IMR-90 (cell line): ENCODE measurements at regions not wholly inside any gene's neighbourhood (a gene's known extent, or its start where the extent isn't known, plus 50 kb on each side); places are given as distances from the start of the nearest gene placed in this dataset.

Experiments used
- ATAC-seq: fragments of 200-7000 bp; cut with Tn5 transposase; 2 replicates; pipeline ENCODE4 v1.9.1; 2020; ENCODE audit warnings: low read depth, mild to moderate bottlenecking, moderate library complexity
- BruUV-seq: library from RNA; stranded (reverse); fragments of 400-500 nt; replicated peaks from 2 replicates; lab custom pipeline; 2021; lab: Mats Ljungman, UMichigan
- CTCF ChIA-PET: fragments of 300-600 bp; formaldehyde crosslinking; extraction: SDS; loops from one replicate; lab custom pipeline; 2021; ENCODE audit warnings: antibody characterized with exemption; lab: Yijun Ruan, JAX
- POLR2A ChIA-PET: fragments of 300-600 bp; sonication (Branson Sonifier 250); formaldehyde crosslinking; loops from one replicate; lab custom pipeline; 2022; ENCODE audit warnings: antibody characterized with exemption; ENCODE audit not compliant: unreplicated experiment; lab: Charles Lee
- DNase-seq: peaks from one replicate; pipeline ENCODE4 v3.0.0; 2013
- H2AFZ ChIP-seq: replicated peaks from 2 replicates; pipeline ENCODE3; 2013; ENCODE audit warnings: low read length, mild to moderate bottlenecking; ENCODE audit not compliant: poor library complexity
- H2AK5ac ChIP-seq: 2 replicates; pipeline ENCODE4 v1.6.1; 2013; ENCODE audit warnings: low read depth, low read length, inconsistent platforms
- H2AK9ac ChIP-seq: replicated peaks from 2 replicates; pipeline ENCODE3; 2013; ENCODE audit warnings: mild to moderate bottlenecking, low read depth, low read length, moderate library complexity; ENCODE audit not compliant: poor library complexity
- H2BK120ac ChIP-seq: 2 replicates; pipeline ENCODE4 v1.6.1; 2013; ENCODE audit warnings: low read depth, low read length, inconsistent platforms
- H2BK15ac ChIP-seq: 3 replicates; pipeline ENCODE4 v1.6.1; 2013; ENCODE audit warnings: low read depth, low read length, inconsistent platforms
- H2BK20ac ChIP-seq: 2 replicates; pipeline ENCODE4 v1.6.1; 2013; ENCODE audit warnings: low read depth, mild to moderate bottlenecking, inconsistent platforms, low read length, moderate library complexity
- H2BK5ac ChIP-seq: 2 replicates; pipeline ENCODE4 v1.6.1; 2013; ENCODE audit warnings: mild to moderate bottlenecking, low read depth, low read length, inconsistent platforms; ENCODE audit not compliant: poor library complexity, severe bottlenecking
- H3K14ac ChIP-seq: replicated peaks from 2 replicates; pipeline ENCODE4 v1.6.1; 2013; ENCODE audit warnings: low read depth, low read length, inconsistent platforms
- H3K18ac ChIP-seq: 2 replicates; pipeline ENCODE4 v1.6.1; 2013; ENCODE audit warnings: low read depth, low read length, control low read depth
- H3K23ac ChIP-seq: 2 replicates; pipeline ENCODE4 v1.6.1; 2013; ENCODE audit warnings: low read depth, low read length, inconsistent platforms
- H3K27ac ChIP-seq: 2 replicates; pipeline ENCODE4 v1.5.1; 2013; ENCODE audit warnings: mild to moderate bottlenecking, control low read depth, low read length; ENCODE audit not compliant: insufficient read depth
- H3K27me3 ChIP-seq: 2 replicates; pipeline ENCODE4 v1.6.1; 2013; ENCODE audit warnings: low read length; ENCODE audit not compliant: control insufficient read depth, insufficient read depth
- H3K36me3 ChIP-seq: 2 replicates; pipeline ENCODE4 v1.6.1; 2013; ENCODE audit warnings: low read length, mixed read lengths; ENCODE audit not compliant: control insufficient read depth, insufficient read depth
- H3K4ac ChIP-seq: 2 replicates; pipeline ENCODE4 v1.6.1; 2013; ENCODE audit warnings: low read depth, low read length, inconsistent platforms
- H3K4me1 ChIP-seq: 2 replicates; pipeline ENCODE4 v1.6.1; 2013; ENCODE audit warnings: low read length, mixed read lengths; ENCODE audit not compliant: control insufficient read depth, insufficient read depth
- H3K4me2 ChIP-seq: 2 replicates; pipeline ENCODE4 v1.6.1; 2013; ENCODE audit warnings: low read depth, mild to moderate bottlenecking, control low read depth, low read length, moderate library complexity
- H3K4me3 ChIP-seq: 2 replicates; pipeline ENCODE4 v1.5.1; 2013; ENCODE audit warnings: low read depth, mild to moderate bottlenecking, control low read depth, low read length, moderate library complexity; ENCODE audit not compliant: insufficient read depth
- H3K56ac ChIP-seq: 2 replicates; pipeline ENCODE4 v1.6.1; 2013; ENCODE audit warnings: low read length, inconsistent platforms; ENCODE audit not compliant: insufficient read depth; ENCODE audit errors: extremely low read depth
- H3K79me1 ChIP-seq, 2 experiments: 2 replicates each; pipeline ENCODE4 v1.6.1; 2013; ENCODE audit warnings: low read length in 2 of 2, inconsistent platforms in 1 of 2, low read depth in 1 of 2
- H3K9ac ChIP-seq: 2 replicates; pipeline ENCODE4 v1.6.1; 2013; ENCODE audit warnings: low read depth, low read length, control low read depth
- H3K9me1 ChIP-seq: 2 replicates; pipeline ENCODE4 v1.6.1; 2013; ENCODE audit warnings: low read length, inconsistent platforms; ENCODE audit not compliant: insufficient read depth
- H3K9me3 ChIP-seq: 2 replicates; pipeline ENCODE4 v1.6.1; 2013; ENCODE audit warnings: low read length; ENCODE audit not compliant: control insufficient read depth, insufficient read depth
- H4K20me1 ChIP-seq: 2 replicates; pipeline ENCODE4 v1.6.1; 2013; ENCODE audit warnings: low read length, inconsistent platforms; ENCODE audit not compliant: insufficient read depth
- H4K5ac ChIP-seq: 2 replicates; pipeline ENCODE4 v1.6.1; 2013; ENCODE audit warnings: mild to moderate bottlenecking, low read depth, low read length, control low read depth
- H4K8ac ChIP-seq, 2 experiments: 2 replicates each; pipeline ENCODE4 v1.6.1; 2013; ENCODE audit warnings: low read depth in 2 of 2, low read length in 2 of 2, control low read depth in 1 of 2, inconsistent platforms in 1 of 2
- H4K91ac ChIP-seq: 2 replicates; pipeline ENCODE4 v1.6.1; 2013; ENCODE audit warnings: low read depth, low read length, inconsistent platforms; ENCODE audit not compliant: insufficient read depth
- BHLHE40 ChIP-seq: fragments of 150-350 bp; IDR thresholded peaks from 2 replicates; pipeline ENCODE4 v1.6.1; 2016; ENCODE audit warnings: mild to moderate bottlenecking, low read depth, low read length
- CEBPB ChIP-seq: IDR thresholded peaks from 2 replicates; pipeline ENCODE4 v1.6.1; 2012; ENCODE audit warnings: low read depth, low read length, improper control_type of control experiment
- CHD1 ChIP-seq: IDR thresholded peaks from 2 replicates; pipeline ENCODE4 v1.6.1; 2012; ENCODE audit warnings: low read depth, low read length, improper control_type of control experiment
- CTCF ChIP-seq: conservative IDR thresholded peaks from 2 replicates; pipeline ENCODE4 v1.5.1; 2012; ENCODE audit warnings: mild to moderate bottlenecking, low read depth, low read length, improper control_type of control experiment
- ELK1 ChIP-seq: fragments of 150-350 bp; IDR thresholded peaks from 2 replicates; pipeline ENCODE4 v1.6.1; 2016; ENCODE audit warnings: low read depth, mild to moderate bottlenecking, low read length, moderate library complexity, borderline replicate concordance
- FOS ChIP-seq: fragments of 150-350 bp; IDR thresholded peaks from 2 replicates; pipeline ENCODE4 v1.6.1; 2016; ENCODE audit warnings: low read depth, low read length
- MAFK ChIP-seq: IDR thresholded peaks from 2 replicates; pipeline ENCODE4 v1.6.1; 2012; ENCODE audit warnings: low read depth, low read length, improper control_type of control experiment
- MAZ ChIP-seq: IDR thresholded peaks from 2 replicates; pipeline ENCODE4 v1.6.1; 2012; ENCODE audit warnings: low read depth, mild to moderate bottlenecking, low read length, improper control_type of control experiment, moderate library complexity, borderline replicate concordance
- NFE2L2 ChIP-seq: fragments of 150-350 bp; IDR thresholded peaks from 2 replicates; pipeline ENCODE4 v1.6.1; 2016; ENCODE audit warnings: low read depth, mild to moderate bottlenecking, low read length
- POLR2A ChIP-seq: IDR thresholded peaks from 2 replicates; pipeline ENCODE4 v1.6.1; 2012; ENCODE audit warnings: mild to moderate bottlenecking, low read depth, low read length
- RAD21 ChIP-seq: IDR thresholded peaks from 2 replicates; pipeline ENCODE4 v1.6.1; 2012; ENCODE audit warnings: low read length, improper control_type of control experiment
- RCOR1 ChIP-seq: IDR thresholded peaks from 2 replicates; pipeline ENCODE4 v1.6.1; 2012; ENCODE audit warnings: mild to moderate bottlenecking, low read length, improper control_type of control experiment; ENCODE audit not compliant: insufficient replicate concordance
- RFX5 ChIP-seq: IDR thresholded peaks from 2 replicates; pipeline ENCODE4 v1.8.0; 2012; ENCODE audit warnings: low read depth, mild to moderate bottlenecking, low read length, moderate library complexity
- USF2 ChIP-seq: fragments of 150-350 bp; IDR thresholded peaks from 2 replicates; pipeline ENCODE4 v1.6.1; 2017; ENCODE audit warnings: mild to moderate bottlenecking, antibody characterized with exemption, low read length, low read depth
- WGBS, 2 experiments: methylation state at CpG; one replicate each; pipeline versions ENCODE4 v1.1.5 to v1.1.7; 2013; ENCODE audit warnings: missing lambda C conversion rate in 2 of 2; ENCODE audit not compliant: insufficient read length in 1 of 2; ENCODE audit errors: extremely low coverage in 2 of 2; 5-methylcytosine and 5-hydroxymethylcytosine counted together
- dilution Hi-C: fragments of 300-500 bp; cut with HindIII; formaldehyde crosslinking; loops from one replicate; pipeline ENCODE4 v1.14.3; 2018; ENCODE audit warnings: low sequenced_read_pairs; ENCODE audit not compliant: unreplicated experiment
- in situ Hi-C: fragments of 300-500 bp; cut with MboI; formaldehyde crosslinking; loops from 3 replicates; pipeline ENCODE4 v1.14.3; 2019; ENCODE audit warnings: low sequenced_read_pairs, inconsistent platforms, mixed read lengths
- intact Hi-C: fragments of 100-400 bp; cut with micrococcal nuclease; formaldehyde crosslinking; loops from 2 replicates; pipeline ENCODE4 v1.10.0; 2022

- POLR2A ChIA-PET, result no interaction called here
Observed at GRCh38 chr1:5269901-5270300, 615.5 kb downstream of the AJAP1 start.

More at GRCh38 chr1:5269901-5270300, 615.5 kb downstream of the AJAP1 start:
- Histone ChIP-seq H2BK20ac (no peak overlapping the region), H3K56ac (no peak overlapping the region), H4K20me1 (no peaks in the 10 kb centered on the region), H2AK5ac (no peak overlapping the region), H4K8ac (no peak overlapping the region), H2BK15ac (no peak overlapping the region), H2BK5ac (no peak overlapping the region), H3K36me3 (no peaks in the 10 kb centered on the region), H3K9me1 (no peaks in the 10 kb centered on the region), H3K79me1 (no peaks in the 10 kb centered on the region), H3K4me3 (no peak overlapping the region), H2AFZ (no peak overlapping the region), H3K4ac (no peak overlapping the region), H3K27me3 (no peaks in the 10 kb centered on the region), H3K27ac (no peak overlapping the region), H3K9me3 (peaks cover 49% of the 10 kb centered on the region), H3K9ac (no peak overlapping the region), H4K5ac (no peak overlapping the region), H3K14ac (no peak overlapping the region), H3K4me2 (no peak overlapping the region), H2BK120ac (no peak overlapping the region), H4K91ac (no peak overlapping the region), H2AK9ac (no peak overlapping the region), H3K23ac (no peak overlapping the region), H3K18ac (no peak overlapping the region), H3K4me1 (no peaks in the 10 kb centered on the region)
- no CpG with 5 or more reads among the region's 3 CpGs for WGBS, 2 experiments
- TF ChIP-seq USF2 (no peak), MAFK (no peak), RAD21 (no peak), CEBPB (no peak), NFE2L2 (no peak), RCOR1 (no peak), BHLHE40 (no peak), RFX5 (no peak), FOS (no peak), MAZ (no peak), CHD1 (no peak), POLR2A (no peak), ELK1 (no peak), CTCF (no peak)
- CTCF ChIA-PET, result no interaction called here
- DNase-seq, result no peak
- dilution Hi-C loops, result no loop called here
- ATAC-seq, result no peak
- in situ Hi-C loops, result no loop called here
- BruUV-seq, result no TSS peak
- intact Hi-C loops, result no loop called here
